ENCODE measurements at regions not wholly inside any gene's neighbourhood (a gene's known extent, or its start where the extent isn't known, plus 50 kb on each side); places are given as distances from the start of the nearest gene placed in this dataset.

DNA sequence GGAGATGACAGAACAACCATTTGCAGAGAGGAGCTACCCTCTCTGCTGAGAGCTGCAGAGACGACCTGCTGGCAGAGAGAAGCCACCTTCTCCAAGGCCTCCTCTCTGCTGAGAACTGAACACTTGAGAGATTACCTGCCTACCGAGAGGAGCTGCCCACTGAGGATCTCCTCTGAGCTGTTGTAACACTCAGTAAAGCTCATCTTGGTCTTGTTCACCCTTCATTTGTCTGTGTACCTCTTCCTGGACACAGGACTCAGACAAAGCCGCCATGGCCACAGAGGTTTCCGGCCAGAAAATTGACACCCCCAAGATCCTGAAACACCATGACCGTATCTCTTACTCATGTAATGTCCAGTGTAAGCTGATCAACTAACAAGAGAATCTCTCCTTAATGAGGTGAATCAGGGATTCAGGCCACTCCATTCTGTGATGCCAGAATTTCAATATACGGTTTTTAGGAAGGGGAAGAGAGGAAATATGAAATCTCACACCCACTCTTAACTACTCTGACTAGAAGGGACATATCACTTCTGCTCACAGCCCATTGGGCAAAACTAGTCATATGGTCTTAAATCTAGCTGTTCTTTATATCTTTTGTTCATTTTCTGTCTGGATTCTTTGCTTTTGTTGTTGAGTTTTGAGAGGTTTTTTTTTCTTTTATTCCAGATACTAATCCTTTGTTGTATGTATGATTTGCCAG, 83.8 kb downstream of the RHOU start:
- TF ChIP-seq POLR2AphosphoS5 (IDR thresholded peaks at IDR 0.05) (no peak), POLR2A (IDR thresholded peaks at IDR 0.05) (no peak), EP300 (IDR thresholded peaks at IDR 0.05) (no peak)
- TF ChIP-seq, protein P1, sequence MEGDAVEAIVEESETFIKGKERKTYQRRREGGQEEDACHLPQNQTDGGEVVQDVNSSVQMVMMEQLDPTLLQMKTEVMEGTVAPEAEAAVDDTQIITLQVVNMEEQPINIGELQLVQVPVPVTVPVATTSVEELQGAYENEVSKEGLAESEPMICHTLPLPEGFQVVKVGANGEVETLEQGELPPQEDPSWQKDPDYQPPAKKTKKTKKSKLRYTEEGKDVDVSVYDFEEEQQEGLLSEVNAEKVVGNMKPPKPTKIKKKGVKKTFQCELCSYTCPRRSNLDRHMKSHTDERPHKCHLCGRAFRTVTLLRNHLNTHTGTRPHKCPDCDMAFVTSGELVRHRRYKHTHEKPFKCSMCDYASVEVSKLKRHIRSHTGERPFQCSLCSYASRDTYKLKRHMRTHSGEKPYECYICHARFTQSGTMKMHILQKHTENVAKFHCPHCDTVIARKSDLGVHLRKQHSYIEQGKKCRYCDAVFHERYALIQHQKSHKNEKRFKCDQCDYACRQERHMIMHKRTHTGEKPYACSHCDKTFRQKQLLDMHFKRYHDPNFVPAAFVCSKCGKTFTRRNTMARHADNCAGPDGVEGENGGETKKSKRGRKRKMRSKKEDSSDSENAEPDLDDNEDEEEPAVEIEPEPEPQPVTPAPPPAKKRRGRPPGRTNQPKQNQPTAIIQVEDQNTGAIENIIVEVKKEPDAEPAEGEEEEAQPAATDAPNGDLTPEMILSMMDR (IDR thresholded peaks at IDR 0.05): no peak
